ENCODE measurements at regions not wholly inside any gene's neighbourhood (a gene's known extent, or its start where the extent isn't known, plus 50 kb on each side); places are given as distances from the start of the nearest gene placed in this dataset.

GRCh38 chr3:34575776-34576175 is 777.3 kb downstream of the PDCD6IP start:
- Mint-ChIP-seq H3K36me3 (ENCODE audit: low read depth) (no peaks in the 10 kb centered on the region), H3K9me3 (peaks cover 27% of the 10 kb centered on the region), H3K4me1 (ENCODE audit: low read depth) (no peaks in the 10 kb centered on the region), H3K27me3 (ENCODE audit: insufficient read depth) (no peaks in the 10 kb centered on the region; the same call in 1 of the 2 replicates), H3K4me3 (no peak overlapping the region), H3K27ac (no peak overlapping the region)
- no peak for TF ChIP-seq CTCF (IDR thresholded peaks at IDR 0.05)
- DNase-seq = no peak

- Mint-ChIP-seq H3K4me3 (no peak overlapping the region), H3K9me3 (peaks cover 20% of the 10 kb centered on the region), H3K27me3 (ENCODE audit: insufficient read depth) (no peaks in the 10 kb centered on the region; the same call in 1 of the 2 replicates), H3K4me1 (ENCODE audit: low read depth) (no peaks in the 10 kb centered on the region), H3K36me3 (ENCODE audit: low read depth) (no peaks in the 10 kb centered on the region), H3K27ac (no peak overlapping the region)
- TF ChIP-seq CTCF (IDR thresholded peaks at IDR 0.05) = no peak
- no peak for DNase-seq
Measured at GRCh38 chr3:34582055-34582454, 783.6 kb downstream of the PDCD6IP start.

- DNase-seq = no peak
- TF ChIP-seq CTCF (IDR thresholded peaks at IDR 0.05) = no peak
- H3K36me3 Mint-ChIP-seq (ENCODE audit: low read depth) = no peaks in the 10 kb centered on the region
- no peak overlapping the region for H3K4me3 Mint-ChIP-seq
- H3K27ac Mint-ChIP-seq = no peak overlapping the region
- H3K4me1 Mint-ChIP-seq (ENCODE audit: low read depth) = no peaks in the 10 kb centered on the region
- no peaks in the 10 kb centered on the region; the same call in 1 of the 2 replicates for H3K27me3 Mint-ChIP-seq (ENCODE audit: insufficient read depth)
- peaks cover 24% of the 10 kb centered on the region for H3K9me3 Mint-ChIP-seq
Measured at GRCh38 chr3:34583451-34583850, 785.0 kb downstream of the PDCD6IP start.

GRCh38 chr3:34584971-34585370 is 786.5 kb downstream of the PDCD6IP start:
- peaks cover 24% of the 10 kb centered on the region for H3K9me3 Mint-ChIP-seq
- no peak for DNase-seq
- H3K27ac Mint-ChIP-seq = no peak overlapping the region
- H3K4me1 Mint-ChIP-seq (ENCODE audit: low read depth) = no peaks in the 10 kb centered on the region
- no peak for TF ChIP-seq CTCF (IDR thresholded peaks at IDR 0.05)
- H3K4me3 Mint-ChIP-seq = no peak overlapping the region
- H3K36me3 Mint-ChIP-seq (ENCODE audit: low read depth) = no peaks in the 10 kb centered on the region
- H3K27me3 Mint-ChIP-seq (ENCODE audit: insufficient read depth) = no peaks in the 10 kb centered on the region

- no peak for DNase-seq
- no peak for TF ChIP-seq CTCF (IDR thresholded peaks at IDR 0.05)
- no peak overlapping the region for H3K27ac Mint-ChIP-seq
- H3K4me3 Mint-ChIP-seq = no peak overlapping the region
- H3K27me3 Mint-ChIP-seq (ENCODE audit: insufficient read depth) = no peaks in the 10 kb centered on the region
- H3K9me3 Mint-ChIP-seq = peaks cover 52% of the 10 kb centered on the region
- no peaks in the 10 kb centered on the region for H3K4me1 Mint-ChIP-seq (ENCODE audit: low read depth)
- no peaks in the 10 kb centered on the region for H3K36me3 Mint-ChIP-seq (ENCODE audit: low read depth)
Measured at GRCh38 chr3:34599595-34599994, 801.2 kb downstream of the PDCD6IP start.

- no peaks in the 10 kb centered on the region; the same call in 1 of the 2 replicates for H3K27me3 Mint-ChIP-seq (ENCODE audit: insufficient read depth)
- no peaks in the 10 kb centered on the region for H3K4me1 Mint-ChIP-seq (ENCODE audit: low read depth)
- peaks cover 54% of the 10 kb centered on the region for H3K9me3 Mint-ChIP-seq
- no peak overlapping the region for H3K27ac Mint-ChIP-seq
- no peaks in the 10 kb centered on the region for H3K36me3 Mint-ChIP-seq (ENCODE audit: low read depth)
- no peak overlapping the region for H3K4me3 Mint-ChIP-seq
- DNase-seq = no peak
- TF ChIP-seq CTCF (IDR thresholded peaks at IDR 0.05) = no peak
Measured at GRCh38 chr3:34619990-34620389, 821.6 kb downstream of the PDCD6IP start.
